H1 (cell line): ENCODE measurements at regions not wholly inside any gene's neighbourhood (a gene's known extent, or its start where the extent isn't known, plus 50 kb on each side); places are given as distances from the start of the nearest gene placed in this dataset.

ENCODE experiments used
- CTCF ChIA-PET: fragments of 300-600 bp; sonication (Branson Sonifier 250); formaldehyde crosslinking; loops from one replicate; lab custom pipeline; 2021; ENCODE audit not compliant: partially characterized antibody; lab: Charles Lee
- POLR2A ChIA-PET: fragments of 300-600 bp; sonication (Branson Sonifier 250); formaldehyde crosslinking; loops from one replicate; lab custom pipeline; 2021; ENCODE audit warnings: inconsistent platforms; ENCODE audit not compliant: partially characterized antibody; lab: Charles Lee
- DNase-seq, 2 experiments: peaks; one replicate each; pipeline versions ENCODE4 v3.0.0 to v3.0.0-alpha.2; 2010 to 2022; ENCODE audit warnings: low spot score in 2 of 2, low read depth in 1 of 2, mixed read lengths in 1 of 2
- FAIRE-seq: peaks from 2 replicates; lab custom pipeline; 2011; peaks lifted over from hg19 to GRCh38; lab: Jason Lieb, UNC
- H2AFZ ChIP-seq: 2 replicates; pipeline ENCODE4 v1.8.1; 2012; ENCODE audit warnings: low read length, inconsistent platforms
- H2AK5ac ChIP-seq: 2 replicates; pipeline ENCODE4 v1.6.1; 2013; ENCODE audit warnings: low read depth, low read length
- H2BK120ac ChIP-seq: replicated peaks from 2 replicates; pipeline ENCODE3; 2013; ENCODE audit warnings: low read depth, low read length, inconsistent platforms
- H2BK12ac ChIP-seq: 2 replicates; pipeline ENCODE4 v1.6.1; 2013; ENCODE audit warnings: low read depth, low read length
- H2BK15ac ChIP-seq: 2 replicates; pipeline ENCODE4 v1.6.1; 2013; ENCODE audit warnings: low read length
- H2BK20ac ChIP-seq: 2 replicates; pipeline ENCODE4 v1.6.1; 2013; ENCODE audit warnings: low read length
- H2BK5ac ChIP-seq: 2 replicates; pipeline ENCODE4 v1.6.1; 2013; ENCODE audit warnings: low read depth, low read length
- H3K14ac ChIP-seq: 2 replicates; pipeline ENCODE4 v1.6.1; 2013; ENCODE audit warnings: inconsistent platforms; ENCODE audit not compliant: insufficient read length
- H3K18ac ChIP-seq: 2 replicates; pipeline ENCODE4 v1.6.1; 2013; ENCODE audit warnings: low read length; ENCODE audit errors: extremely low read depth
- H3K23ac ChIP-seq: 2 replicates; pipeline ENCODE4 v1.6.1; 2013; ENCODE audit warnings: inconsistent platforms; ENCODE audit not compliant: insufficient read length
- H3K23me2 ChIP-seq: 2 replicates; pipeline ENCODE4 v1.6.1; 2013; ENCODE audit warnings: low read depth, low read length
- H3K27ac ChIP-seq: 2 replicates; pipeline ENCODE4 v1.6.1; 2011; ENCODE audit warnings: low read depth, low read length, inconsistent platforms
- H3K27me3 ChIP-seq, 4 experiments: replicated peaks in 1 of 4; 1 replicate in 1 of 4; 2 replicates in 3 of 4; pipeline versions ENCODE4 v1.6.1 to v1.8.1; 2011 to 2013; ENCODE audit warnings: low read length in 3 of 4, mild to moderate bottlenecking in 3 of 4, inconsistent platforms in 2 of 4, mixed read lengths in 2 of 4, moderate library complexity in 1 of 4; ENCODE audit not compliant: control insufficient read depth in 3 of 4, insufficient read depth in 3 of 4; ENCODE audit errors: extremely low read depth in 1 of 4
- H3K36me3 ChIP-seq, 4 experiments: 2 replicates each; pipeline versions ENCODE4 v1.6.1 to v1.8.1; 2011 to 2013; ENCODE audit warnings: mild to moderate bottlenecking in 4 of 4, low read length in 3 of 4, moderate library complexity in 2 of 4, control low read depth in 1 of 4, inconsistent platforms in 1 of 4; ENCODE audit not compliant: insufficient read depth in 4 of 4, control insufficient read depth in 2 of 4
- H3K4ac ChIP-seq: replicated peaks from 2 replicates; pipeline ENCODE3; 2013; ENCODE audit warnings: low read length, low read depth, mixed read lengths, inconsistent platforms; ENCODE audit not compliant: insufficient read length
- H3K4me1 ChIP-seq, 4 experiments: replicated peaks in 1 of 4; 1 replicate in 1 of 4; 2 replicates in 3 of 4; pipeline versions ENCODE4 v1.6.1 to v1.8.1; 2011 to 2013; ENCODE audit warnings: low read length in 3 of 4, inconsistent platforms in 2 of 4, mixed read lengths in 1 of 4; ENCODE audit not compliant: insufficient read depth in 4 of 4, control insufficient read depth in 3 of 4
- H3K4me2 ChIP-seq, 2 experiments: 2 replicates each; pipeline versions ENCODE4 v1.6.1 to v1.8.1; 2011 to 2013; ENCODE audit warnings: low read depth in 2 of 2, low read length in 2 of 2, control low read depth in 1 of 2, inconsistent platforms in 1 of 2, mild to moderate bottlenecking in 1 of 2; ENCODE audit not compliant: insufficient read depth in 1 of 2
- H3K4me3 ChIP-seq, 4 experiments: fragments of 200-600, 300-600 bp in 1 of 4; sonication (generic), shearing (Covaris generic), sonication (Bioruptor Twin) in 1 of 4; 2 replicates each; pipeline versions ENCODE4 v1.5.1 to v1.8.1; 2011 to 2016; ENCODE audit warnings: low read length in 4 of 4, low read depth in 3 of 4, control low read depth in 2 of 4, inconsistent platforms in 2 of 4, mild to moderate bottlenecking in 2 of 4, mixed read lengths in 1 of 4, moderate library complexity in 1 of 4; ENCODE audit not compliant: insufficient read depth in 2 of 4; ENCODE audit errors: extremely low read depth in 1 of 4
- H3K56ac ChIP-seq: replicated peaks from 2 replicates; pipeline ENCODE3; 2013; ENCODE audit warnings: low read depth, mild to moderate bottlenecking, mixed read lengths, low read length, inconsistent platforms; ENCODE audit not compliant: insufficient read length
- H3K79me1 ChIP-seq: 2 replicates; pipeline ENCODE4 v1.6.1; 2013; ENCODE audit warnings: low read depth, low read length, control low read depth
- H3K79me2 ChIP-seq, 2 experiments: 2 replicates each; pipeline versions ENCODE4 v1.6.1 to v1.8.1; 2012 to 2013; ENCODE audit warnings: low read length in 2 of 2, mild to moderate bottlenecking in 2 of 2, inconsistent platforms in 1 of 2; ENCODE audit not compliant: insufficient read depth in 2 of 2, control insufficient read depth in 1 of 2
- H3K9ac ChIP-seq, 4 experiments: replicated peaks in 1 of 4; 1 replicate in 1 of 4; 2 replicates in 3 of 4; pipeline versions ENCODE4 v1.6.1 to v1.8.1; 2011 to 2013; ENCODE audit warnings: low read depth in 3 of 4, low read length in 3 of 4, control low read depth in 2 of 4, mild to moderate bottlenecking in 2 of 4, moderate library complexity in 2 of 4, inconsistent platforms in 1 of 4; ENCODE audit errors: extremely low read depth in 1 of 4
- H3K9me3 ChIP-seq, 2 experiments: 2 replicates each; pipeline versions ENCODE4 v1.6.1 to v1.8.1; 2012 to 2013; ENCODE audit warnings: mild to moderate bottlenecking in 2 of 2, moderate library complexity in 2 of 2, control low read depth in 1 of 2, inconsistent platforms in 1 of 2, low read depth in 1 of 2, low read length in 1 of 2, mixed read lengths in 1 of 2; ENCODE audit not compliant: insufficient read depth in 2 of 2
- H4K20me1 ChIP-seq, 2 experiments: replicated peaks in 1 of 2; 2 replicates each; pipeline versions ENCODE3 to v1.8.1; 2011 to 2013; ENCODE audit warnings: inconsistent platforms in 2 of 2, low read length in 2 of 2, mild to moderate bottlenecking in 1 of 2; ENCODE audit not compliant: insufficient read depth in 2 of 2, control insufficient read depth in 1 of 2
- H4K5ac ChIP-seq: 2 replicates; pipeline ENCODE4 v1.6.1; 2013; ENCODE audit warnings: low read length, low read depth, mixed read lengths, inconsistent platforms; ENCODE audit not compliant: insufficient read length
- H4K8ac ChIP-seq: 2 replicates; pipeline ENCODE4 v1.8.0; 2013; ENCODE audit warnings: mild to moderate bottlenecking, moderate library complexity, low read length, inconsistent platforms; ENCODE audit not compliant: insufficient read depth; ENCODE audit errors: extremely low read depth
- H4K91ac ChIP-seq: replicated peaks from 2 replicates; pipeline ENCODE3; 2013; ENCODE audit warnings: low read length, mixed read lengths, inconsistent platforms; ENCODE audit not compliant: insufficient read length
- FOSL1 ChIP-seq: IDR thresholded peaks from 2 replicates; pipeline ENCODE4 v1.6.1; 2011; ENCODE audit warnings: mild to moderate bottlenecking, low read depth, low read length, moderate library complexity; ENCODE audit not compliant: insufficient read depth
- SUZ12 ChIP-seq: fragments of 200-600 bp; sonication (generic); IDR thresholded peaks from 2 replicates; pipeline ENCODE4 v1.6.1; 2012; ENCODE audit warnings: mild to moderate bottlenecking, inconsistent platforms, low read length, moderate library complexity, mixed read lengths
- WGBS, 2 experiments: shearing (Covaris generic) in 1 of 2; methylation state at CpG; one replicate each; pipeline versions ENCODE4 v1.1.6 to v1.1.7; 2013 to 2015; ENCODE audit warnings: low lambda C conversion rate in 2 of 2, mixed read lengths in 2 of 2, inconsistent platforms in 1 of 2, low coverage in 1 of 2, missing lambda C conversion rate in 1 of 2; ENCODE audit not compliant: insufficient replicate concordance in 2 of 2, insufficient coverage in 1 of 2, insufficient read length in 1 of 2; ENCODE audit errors: extremely low coverage in 1 of 2, missing lambda C conversion rate in 1 of 2; 5-methylcytosine and 5-hydroxymethylcytosine counted together

GRCh38 chr1:65590279-65590678, 169.8 kb downstream of the LEPR start:
- Histone ChIP-seq H2AK5ac (no peak overlapping the region), H3K9ac (no peak overlapping the region), H2BK15ac (no peak overlapping the region), H2AFZ (no peak overlapping the region), H3K4me3 (no peak overlapping the region), H4K5ac (no peak overlapping the region), H3K36me3 (no peaks in the 10 kb centered on the region), H4K20me1 (no peaks in the 10 kb centered on the region), H3K14ac (no peak overlapping the region), H2BK5ac (no peak overlapping the region), H2BK12ac (no peak overlapping the region), H3K4me1 (no peaks in the 10 kb centered on the region), H3K9me3 (no peaks in the 10 kb centered on the region), H3K4me2 (no peak overlapping the region), H3K27me3 (no peaks in the 10 kb centered on the region), H3K79me2 (no peaks in the 10 kb centered on the region), H2BK20ac (no peak overlapping the region), H3K4ac (no peak overlapping the region), H3K56ac (no peak overlapping the region), H3K27ac (no peak overlapping the region), H2BK120ac (no peak overlapping the region), H4K8ac (no peak overlapping the region), H3K79me1 (no peaks in the 10 kb centered on the region), H3K18ac (no peak overlapping the region), H4K91ac (no peak overlapping the region), H3K23ac (no peak overlapping the region), H3K23me2 (no peaks in the 10 kb centered on the region)
- CTCF ChIA-PET, result no interaction called here
- FAIRE-seq (no peak), DNase-seq (no peak)
- TF ChIP-seq FOSL1 (no peak), SUZ12 (no peak)
- 94% methylated on average over 2 of the region's 2 CpGs; no CpG with 5 or more reads in 1 of the 2 experiments for WGBS, 2 experiments
- POLR2A ChIA-PET, result no interaction called here
